Left lung (tissue), 4 donors: ENCODE measurements at regions not wholly inside any gene's neighbourhood (a gene's known extent, or its start where the extent isn't known, plus 50 kb on each side); places are given as distances from the start of the nearest gene placed in this dataset.

Experiments
- ATAC-seq: fragments of 200-7000 bp; cut with Tn5 transposase; one replicate; pipeline ENCODE4 v1.9.1; 2020; ENCODE audit warnings: moderate library complexity
- DNase-seq, 4 donors: peaks; one replicate each; pipeline ENCODE4 v3.0.0-alpha.2; 2013 to 2020
- H3K27ac ChIP-seq, 2 donors: fragments of 200-600 bp; sonication (generic) in 1 of 2; one replicate each; pipeline versions ENCODE4 v1.5.0 to v1.8.0; 2020 to 2021
- H3K27me3 ChIP-seq, 2 donors: fragments of 200-600 bp; sonication (generic) in 1 of 2; one replicate each; pipeline versions ENCODE4 v1.5.0 to v1.8.0; 2020 to 2021
- H3K36me3 ChIP-seq, 2 donors: fragments of 200-600 bp; sonication (generic) in 1 of 2; one replicate each; pipeline versions ENCODE4 v1.5.0 to v1.8.0; 2020 to 2021
- H3K4me1 ChIP-seq, 2 donors: fragments of 200-600 bp; one replicate each; pipeline ENCODE4 v1.8.0; 2021
- H3K4me3 ChIP-seq, 2 donors: fragments of 200-600 bp; sonication (generic) in 1 of 2; one replicate each; pipeline versions ENCODE4 v1.5.0 to v1.8.0; 2020 to 2021; ENCODE audit warnings: mild to moderate bottlenecking in 1 of 2
- H3K9me3 ChIP-seq, 2 donors: fragments of 200-600 bp; sonication (generic) in 1 of 2; one replicate each; pipeline versions ENCODE4 v1.5.0 to v1.8.0; 2020 to 2021
- CTCF ChIP-seq, 2 donors: fragments of 200-600 bp; sonication (generic) in 1 of 2; IDR thresholded peaks; one replicate each; pipeline versions ENCODE4 v1.5.0 to v1.8.0; 2021; ENCODE audit warnings: antibody characterized with exemption in 2 of 2
- intact Hi-C, 2 donors: fragments of 100-400 bp; cut with DNase I; formaldehyde crosslinking; loops; one replicate each; pipeline versions ENCODE4 v1.11.2 to v1.14.2; 2022
- donor health status: DM: no; HTN: yes; CAD: no.
- donor health status: DM: no; HTN: no; CAD: no.

- no peaks in the 10 kb centered on the region for H3K4me1 ChIP-seq
- intact Hi-C loops, result no loop called here
- no peak for ATAC-seq
- H3K36me3 ChIP-seq, result no peaks in the 10 kb centered on the region
- H3K27me3 ChIP-seq, result no peaks in the 10 kb centered on the region
- TF ChIP-seq CTCF (IDR thresholded peaks at IDR 0.05), result no peak
- no peak overlapping the region for H3K4me3 ChIP-seq
- H3K27ac ChIP-seq, result no peak overlapping the region
- no peaks in the 10 kb centered on the region for H3K9me3 ChIP-seq
- no peak for DNase-seq
These were observed 317.4 kb downstream of the SAMD5 start for GRCh38 chr6:147825848-147826247.

- TF ChIP-seq CTCF (IDR thresholded peaks at IDR 0.05), result no peak
- Histone ChIP-seq H3K27ac (no peak overlapping the region), H3K4me1 (no peaks in the 10 kb centered on the region), H3K9me3 (no peaks in the 10 kb centered on the region), H3K27me3 (no peaks in the 10 kb centered on the region), H3K36me3 (no peaks in the 10 kb centered on the region), H3K4me3 (no peak overlapping the region)
- no peak for ATAC-seq
- intact Hi-C loops, result no loop called here
- no peak for DNase-seq
These were observed 318.2 kb downstream of the SAMD5 start for GRCh38 chr6:147826698-147827097.

- Histone ChIP-seq H3K27ac (no peak overlapping the region), H3K27me3 (no peaks in the 10 kb centered on the region), H3K9me3 (no peaks in the 10 kb centered on the region), H3K4me1 (no peaks in the 10 kb centered on the region), H3K36me3 (no peaks in the 10 kb centered on the region), H3K4me3 (no peak overlapping the region)
- DNase-seq (no peak), ATAC-seq (no peak)
- no peak for TF ChIP-seq CTCF (IDR thresholded peaks at IDR 0.05)
- intact Hi-C loops, result no loop called here
These were observed 320.9 kb downstream of the SAMD5 start for GRCh38 chr6:147829418-147829817.

GRCh38 chr6:147829835-147830234, 321.3 kb downstream of the SAMD5 start:
- H3K4me1 ChIP-seq, result no peaks in the 10 kb centered on the region
- intact Hi-C loops, result no loop called here
- H3K4me3 ChIP-seq, result no peak overlapping the region
- no peak overlapping the region for H3K27ac ChIP-seq
- no peaks in the 10 kb centered on the region for H3K27me3 ChIP-seq
- H3K9me3 ChIP-seq, result no peaks in the 10 kb centered on the region
- ATAC-seq, result no peak
- TF ChIP-seq CTCF (IDR thresholded peaks at IDR 0.05), result no peak
- DNase-seq, result no peak
- H3K36me3 ChIP-seq, result no peaks in the 10 kb centered on the region

- intact Hi-C loops, result no loop called here
- no peak overlapping the region for H3K27ac ChIP-seq
- H3K4me3 ChIP-seq, result no peak overlapping the region
- H3K4me1 ChIP-seq, result no peaks in the 10 kb centered on the region
- H3K36me3 ChIP-seq, result no peaks in the 10 kb centered on the region
- ATAC-seq, result no peak
- no peak for TF ChIP-seq CTCF (IDR thresholded peaks at IDR 0.05)
- no peaks in the 10 kb centered on the region for H3K27me3 ChIP-seq
- no peaks in the 10 kb centered on the region for H3K9me3 ChIP-seq
- no peak for DNase-seq
These were observed 322.9 kb downstream of the SAMD5 start for GRCh38 chr6:147831356-147831755.
